ENCODE measurements at regions not wholly inside any gene's neighbourhood (a gene's known extent, or its start where the extent isn't known, plus 50 kb on each side); places are given as distances from the start of the nearest gene placed in this dataset.

- TF ChIP-seq CTCF (IDR thresholded peaks at IDR 0.05): no peak
- TF ChIP-seq POLR2A (IDR thresholded peaks at IDR 0.05; ENCODE audit: low read depth): no peak
These were observed 141.9 kb downstream of the SPRY2 start for GRCh38 chr13:80199067-80199466.

Data from esophagus muscularis mucosa (tissue), 3 donors.